ENCODE measurements at regions not wholly inside any gene's neighbourhood (a gene's known extent, or its start where the extent isn't known, plus 50 kb on each side); places are given as distances from the start of the nearest gene placed in this dataset.

DNA sequence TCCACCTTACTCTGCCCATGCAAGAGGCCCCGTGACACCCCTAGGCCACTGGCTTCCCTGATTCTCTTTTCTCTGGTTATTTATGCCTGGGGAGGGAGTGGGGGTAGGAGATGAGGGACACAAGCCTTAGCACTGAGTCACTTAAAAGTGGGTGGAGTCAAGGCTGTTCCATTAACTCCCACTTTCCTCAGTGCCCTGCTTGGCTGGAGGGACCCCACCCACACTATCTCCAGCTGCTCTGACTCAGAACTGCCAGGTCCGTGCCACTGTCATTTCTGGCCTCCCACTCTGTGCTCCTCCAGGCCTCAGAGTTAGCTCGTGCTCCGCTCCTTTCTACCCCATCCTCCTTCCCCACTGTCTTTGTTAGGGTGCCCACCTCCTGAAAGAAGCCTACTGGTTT is 113.4 kb upstream of the UQCRFS1 start:
- TF ChIP-seq, protein P1, sequence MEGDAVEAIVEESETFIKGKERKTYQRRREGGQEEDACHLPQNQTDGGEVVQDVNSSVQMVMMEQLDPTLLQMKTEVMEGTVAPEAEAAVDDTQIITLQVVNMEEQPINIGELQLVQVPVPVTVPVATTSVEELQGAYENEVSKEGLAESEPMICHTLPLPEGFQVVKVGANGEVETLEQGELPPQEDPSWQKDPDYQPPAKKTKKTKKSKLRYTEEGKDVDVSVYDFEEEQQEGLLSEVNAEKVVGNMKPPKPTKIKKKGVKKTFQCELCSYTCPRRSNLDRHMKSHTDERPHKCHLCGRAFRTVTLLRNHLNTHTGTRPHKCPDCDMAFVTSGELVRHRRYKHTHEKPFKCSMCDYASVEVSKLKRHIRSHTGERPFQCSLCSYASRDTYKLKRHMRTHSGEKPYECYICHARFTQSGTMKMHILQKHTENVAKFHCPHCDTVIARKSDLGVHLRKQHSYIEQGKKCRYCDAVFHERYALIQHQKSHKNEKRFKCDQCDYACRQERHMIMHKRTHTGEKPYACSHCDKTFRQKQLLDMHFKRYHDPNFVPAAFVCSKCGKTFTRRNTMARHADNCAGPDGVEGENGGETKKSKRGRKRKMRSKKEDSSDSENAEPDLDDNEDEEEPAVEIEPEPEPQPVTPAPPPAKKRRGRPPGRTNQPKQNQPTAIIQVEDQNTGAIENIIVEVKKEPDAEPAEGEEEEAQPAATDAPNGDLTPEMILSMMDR (IDR thresholded peaks at IDR 0.05): no peak
- no peak for TF ChIP-seq POLR2A (IDR thresholded peaks at IDR 0.05)
